D721Med (cell line): ENCODE measurements at regions not wholly inside any gene's neighbourhood (a gene's known extent, or its start where the extent isn't known, plus 50 kb on each side); places are given as distances from the start of the nearest gene placed in this dataset.

Source experiments
- DNase-seq: peaks from one replicate; pipeline ENCODE4 v3.0.0; 2011; ENCODE audit warnings: low spot score; ENCODE audit not compliant: insufficient read length
- FAIRE-seq: peaks from 2 replicates; lab custom pipeline; 2011; peaks lifted over from hg19 to GRCh38; lab: Jason Lieb, UNC
- CTCF ChIP-seq: IDR thresholded peaks from 2 replicates; pipeline ENCODE4 v1.5.1; 2012; ENCODE audit warnings: mild to moderate bottlenecking, control low read depth; ENCODE audit not compliant: insufficient read depth; ENCODE audit errors: missing control alignments

- no peak for TF ChIP-seq CTCF
- DNase-seq (no peak), FAIRE-seq (no peak)
Observed at GRCh38 chr1:147077936-147078605, 94.2 kb downstream of the PRKAB2 start.

DNA sequence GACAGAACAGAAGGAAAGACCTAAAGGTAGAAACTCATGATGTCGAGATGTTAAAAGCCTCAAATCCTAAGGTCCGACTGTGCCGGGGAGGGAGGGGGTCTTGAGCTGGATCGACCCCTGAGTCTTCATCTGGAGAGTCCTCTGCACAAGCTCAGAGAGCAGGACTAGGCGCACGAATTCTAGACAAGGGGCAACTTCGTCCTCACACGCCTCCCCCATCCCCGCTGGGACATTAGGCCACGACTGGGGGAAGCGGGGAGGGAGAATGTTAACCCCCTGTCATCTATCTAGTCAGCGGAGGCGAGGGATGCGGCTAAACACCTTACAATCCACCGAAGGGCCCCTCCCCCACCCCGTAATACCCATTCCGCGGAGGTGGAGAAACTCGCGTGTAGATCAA lies 94.7 kb downstream of the PRKAB2 start:
- no peak for TF ChIP-seq CTCF
- DNase-seq (no peak), FAIRE-seq (no peak)

DNA sequence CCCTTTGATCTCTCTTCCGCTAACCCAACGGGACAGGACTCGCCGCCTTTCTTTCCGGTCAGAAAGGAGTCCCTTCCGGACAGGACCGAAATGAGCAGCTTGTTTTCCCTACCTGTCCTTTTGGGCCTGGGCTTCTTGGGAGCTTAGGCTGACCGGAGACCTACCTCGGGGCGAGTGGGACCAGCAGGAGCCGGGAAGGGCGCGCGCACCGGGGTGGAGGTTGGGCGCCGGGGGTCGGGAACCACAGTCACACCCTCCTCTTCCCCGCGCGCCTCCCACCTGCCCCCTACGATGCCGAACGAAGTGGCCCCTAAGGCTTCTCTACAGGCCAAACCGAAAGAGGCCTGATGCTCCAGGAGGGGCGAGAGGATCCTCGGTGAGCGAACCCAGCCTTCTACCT lies 95.2 kb downstream of the PRKAB2 start:
- FAIRE-seq (no peak), DNase-seq (no peak)
- TF ChIP-seq CTCF, result no peak

- TF ChIP-seq CTCF, result no peak
- FAIRE-seq (no peak), DNase-seq (no peak)
Observed at GRCh38 chr1:147076442-147076841, 95.8 kb downstream of the PRKAB2 start.

- no peak for DNase-seq
- TF ChIP-seq CTCF, result no peak
- no peak for FAIRE-seq
Observed at GRCh38 chr1:147072482-147073432, 99.5 kb downstream of the PRKAB2 start.

DNA sequence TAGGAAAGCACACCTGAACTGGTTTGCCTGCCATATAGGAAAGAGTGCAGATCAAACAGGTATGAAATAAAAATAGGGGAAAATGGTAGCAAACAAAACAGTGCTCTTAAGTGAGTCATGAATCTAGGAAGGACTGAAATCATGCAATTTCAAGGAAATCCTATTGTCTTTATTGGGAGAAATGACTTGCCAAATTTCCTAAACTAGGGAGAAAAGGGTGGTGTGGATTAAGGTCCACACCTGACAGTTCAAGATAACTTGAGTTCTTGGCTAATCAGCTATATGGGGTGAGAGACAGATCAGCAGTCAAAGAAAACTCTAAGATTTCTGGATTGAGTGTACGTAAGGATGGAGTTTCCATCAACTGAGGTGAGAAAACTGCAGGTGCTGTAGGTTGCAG lies 101.1 kb downstream of the PRKAB2 start:
- FAIRE-seq (no peak), DNase-seq (no peak)
- TF ChIP-seq CTCF, result no peak
